GM19468 (cell line): ENCODE measurements at regions not wholly inside any gene's neighbourhood (a gene's known extent, or its start where the extent isn't known, plus 50 kb on each side); places are given as distances from the start of the nearest gene placed in this dataset.

Experiments used
- ATAC-seq: cut with Tn5 transposase; IDR thresholded peaks from one replicate; pipeline ENCODE4 v1.9.1; 2021; ENCODE audit warnings: mild to moderate bottlenecking, moderate library complexity, moderate number of reproducible peaks; ENCODE audit not compliant: unreplicated experiment; ENCODE audit errors: extremely low read depth

DNA sequence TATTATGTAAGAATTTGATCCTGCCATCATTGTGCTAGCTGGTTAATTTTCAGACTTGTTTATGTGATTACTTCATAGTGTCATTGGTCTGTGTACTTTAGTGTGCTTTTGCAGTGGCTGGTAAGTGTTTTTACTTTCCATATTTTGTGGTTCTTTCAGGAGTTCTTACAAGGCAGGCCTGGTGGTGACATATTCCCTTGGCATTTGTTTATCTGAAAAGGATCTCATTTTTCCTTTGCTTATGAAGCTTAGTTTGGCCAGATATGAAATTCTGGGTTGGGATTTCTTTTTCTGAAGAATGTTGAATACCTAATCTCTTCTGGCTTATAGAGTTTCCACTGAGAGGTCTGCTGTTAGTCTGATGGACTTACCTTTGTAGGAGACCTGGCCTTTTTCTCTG lies 72.8 kb upstream of the MC4R start:
- ATAC-seq: no peak

DNA sequence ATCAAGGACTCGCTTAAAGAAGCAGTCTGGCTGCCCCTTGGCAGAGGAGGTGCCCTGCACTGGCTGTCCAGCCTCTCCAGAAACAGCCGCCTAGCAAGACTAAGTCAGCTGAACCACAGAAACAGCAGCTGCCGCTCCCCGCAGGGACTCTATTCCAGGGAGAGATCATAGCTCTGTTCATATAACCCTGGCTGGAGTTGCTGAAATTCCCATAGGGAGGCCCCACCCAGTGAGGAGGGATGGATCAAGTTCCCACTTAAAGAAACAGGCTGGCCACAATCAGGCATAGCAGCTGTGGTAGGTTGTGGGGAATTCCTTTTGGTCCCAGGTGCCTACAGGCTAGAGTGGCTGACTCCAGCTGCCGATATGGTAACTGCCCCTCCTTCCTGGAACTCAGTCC lies 74.2 kb upstream of the MC4R start:
- ATAC-seq: no peak

DNA sequence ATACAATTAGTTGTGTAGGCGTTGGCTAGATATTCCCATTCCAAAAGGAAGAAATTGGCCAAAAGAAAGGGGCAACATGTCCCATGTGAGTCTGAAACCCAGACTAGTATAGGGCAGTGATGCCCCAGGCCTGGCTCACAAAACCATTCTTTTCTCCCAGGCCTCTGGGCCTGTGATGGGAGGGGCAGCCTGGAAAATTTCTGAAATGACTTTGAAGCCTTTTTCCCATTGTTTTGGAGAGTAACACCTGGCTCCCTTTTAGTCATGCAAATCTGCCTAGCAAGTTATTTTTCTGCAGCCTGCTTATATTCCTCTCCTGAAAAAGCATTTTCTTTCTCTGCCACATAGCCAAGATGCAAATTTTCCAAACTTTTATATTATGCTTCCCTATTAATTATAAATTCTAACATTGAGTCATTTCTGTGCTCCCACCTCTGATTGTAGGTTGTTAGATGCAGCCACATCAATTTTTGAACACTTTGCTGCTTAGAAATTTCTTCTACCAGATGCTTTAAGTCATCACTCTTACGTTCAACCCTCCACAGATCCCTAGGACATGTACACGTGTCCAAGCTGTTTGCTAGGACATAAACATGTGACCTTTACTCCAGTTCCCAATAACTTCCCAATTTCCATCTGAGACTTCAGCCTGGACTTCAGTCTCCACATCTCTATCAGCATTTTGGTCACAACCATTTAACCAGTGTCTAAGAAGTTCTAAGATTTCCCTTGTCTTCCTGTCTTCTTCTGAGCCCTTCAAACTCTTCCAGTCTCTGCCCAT lies 76.1 kb upstream of the MC4R start:
- no peak for ATAC-seq

DNA sequence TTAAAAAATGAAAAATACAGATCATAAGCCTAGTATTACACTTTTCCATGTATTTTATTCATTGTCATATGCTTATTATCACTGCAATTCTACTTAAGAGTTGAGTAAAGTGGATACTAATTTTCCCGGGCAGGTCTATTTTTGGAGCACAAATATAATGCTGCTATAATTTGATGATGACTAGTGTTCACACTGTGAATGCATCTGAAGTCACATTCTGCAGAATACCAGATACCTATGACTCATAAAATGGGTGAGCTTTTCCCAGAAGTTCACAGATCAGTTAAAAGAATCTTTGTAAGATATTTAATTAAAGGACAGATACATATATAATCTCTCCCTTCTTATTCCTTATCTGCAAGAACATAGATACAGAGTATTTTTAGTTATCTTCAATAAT lies 79.8 kb upstream of the MC4R start:
- no peak for ATAC-seq

DNA sequence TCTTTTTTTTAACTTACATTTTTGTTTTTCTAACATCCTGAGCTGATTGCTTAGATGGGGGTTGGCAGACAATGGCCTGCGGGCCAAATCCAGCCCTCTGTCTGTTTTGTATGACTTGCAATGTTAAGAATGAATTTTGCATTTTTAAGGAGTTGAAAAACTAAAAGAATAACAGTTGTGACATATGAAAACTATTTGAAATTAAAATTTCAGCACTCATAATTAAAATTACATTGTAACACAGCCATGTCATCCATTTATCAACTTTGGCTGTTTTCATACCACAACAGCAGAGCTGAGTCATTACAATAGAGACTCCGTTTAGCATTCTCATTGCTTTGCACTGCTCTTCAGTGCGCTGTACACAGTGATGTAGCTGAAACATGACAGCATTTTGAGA lies 94.1 kb upstream of the MC4R start:
- ATAC-seq: no peak

DNA sequence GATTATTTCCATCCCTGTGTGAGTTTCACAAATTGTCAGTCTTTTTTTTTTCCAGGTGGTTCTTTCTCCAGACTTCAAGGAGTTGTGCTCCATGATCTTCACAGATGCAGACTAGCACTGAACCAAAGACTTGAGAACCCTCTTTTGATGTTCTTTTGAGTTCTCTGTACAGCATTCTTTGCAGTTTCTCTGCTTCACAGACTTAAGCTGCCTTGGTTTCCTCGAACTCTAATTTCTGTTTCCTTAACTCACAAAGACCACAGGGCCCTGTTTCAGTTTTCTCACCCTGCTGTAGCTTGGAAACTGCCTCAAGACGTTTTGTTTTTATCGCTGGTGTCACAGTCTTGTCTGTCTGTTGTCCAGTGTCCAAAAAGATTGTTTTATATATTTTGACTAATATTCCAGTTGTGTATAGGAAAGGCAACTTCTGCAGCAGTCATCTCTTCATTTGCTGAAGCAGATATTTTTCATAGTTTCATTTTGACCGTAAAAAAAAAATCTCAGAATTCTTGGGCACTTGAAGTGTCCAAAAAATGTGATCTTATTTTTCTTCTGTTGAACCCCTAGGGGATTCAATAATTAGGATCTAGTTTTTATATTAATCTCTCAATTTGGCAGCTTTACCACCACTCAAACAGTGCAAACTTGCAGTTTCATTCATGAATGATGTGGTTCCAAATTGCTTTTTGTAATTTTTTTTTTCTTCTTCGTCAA lies 97.0 kb upstream of the MC4R start:
- no peak for ATAC-seq

DNA sequence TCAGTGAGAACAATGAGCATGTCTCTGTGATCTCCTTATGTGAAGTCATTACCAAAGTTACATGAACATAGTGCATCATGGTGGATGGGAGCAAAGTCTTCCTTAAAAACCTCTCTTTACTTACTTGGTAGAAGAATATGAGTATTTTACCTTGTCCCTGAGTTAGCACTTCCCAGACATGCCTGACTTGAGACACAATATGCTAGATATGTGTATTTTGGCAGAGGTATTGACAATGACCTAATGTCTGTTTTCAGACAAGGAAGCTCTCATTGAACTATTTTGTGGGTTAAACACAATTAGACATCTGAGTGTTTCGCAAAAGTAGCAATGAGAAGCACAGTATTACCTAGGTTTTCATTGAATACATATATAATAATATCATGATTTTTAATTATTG lies 99.1 kb upstream of the MC4R start:
- ATAC-seq: no peak

DNA sequence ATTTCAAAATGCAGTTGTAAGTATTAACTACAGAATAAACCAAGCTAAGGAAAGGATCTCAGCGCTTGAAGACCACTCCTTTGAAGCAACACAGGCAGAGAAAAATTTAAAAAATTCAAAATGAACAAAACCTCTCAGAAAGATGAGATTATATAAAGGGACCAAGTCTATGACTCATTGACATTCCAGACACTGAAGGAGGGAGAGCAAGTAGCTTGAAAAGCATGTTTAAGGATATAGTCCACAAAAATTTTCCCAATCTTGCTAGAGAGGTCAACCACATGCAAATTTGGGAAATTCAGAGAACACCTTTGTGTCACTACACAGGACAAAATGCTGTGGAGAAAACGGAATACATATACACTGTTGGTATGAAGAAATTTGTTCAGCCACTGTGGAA lies 112.6 kb upstream of the MC4R start:
- ATAC-seq: no peak

DNA sequence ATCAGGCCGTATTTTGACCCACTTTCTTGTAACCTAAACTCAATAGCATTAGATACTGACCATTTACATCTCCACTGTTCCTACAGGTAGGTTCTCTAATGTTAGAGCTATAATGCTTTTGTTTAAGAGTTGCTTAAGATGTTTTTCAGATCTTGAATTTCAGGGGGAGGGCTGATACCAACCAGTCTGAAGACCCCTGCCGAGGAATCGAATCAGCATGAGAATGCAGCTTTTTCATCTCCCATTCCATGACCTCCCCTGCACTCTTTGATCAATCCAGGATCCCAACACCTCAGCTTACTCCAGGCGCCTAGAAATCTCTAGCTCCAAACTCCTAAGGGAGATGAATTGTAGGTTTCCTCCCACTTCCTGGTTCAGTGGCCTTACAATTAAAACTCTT lies 120.5 kb upstream of the MC4R start:
- no peak for ATAC-seq

DNA sequence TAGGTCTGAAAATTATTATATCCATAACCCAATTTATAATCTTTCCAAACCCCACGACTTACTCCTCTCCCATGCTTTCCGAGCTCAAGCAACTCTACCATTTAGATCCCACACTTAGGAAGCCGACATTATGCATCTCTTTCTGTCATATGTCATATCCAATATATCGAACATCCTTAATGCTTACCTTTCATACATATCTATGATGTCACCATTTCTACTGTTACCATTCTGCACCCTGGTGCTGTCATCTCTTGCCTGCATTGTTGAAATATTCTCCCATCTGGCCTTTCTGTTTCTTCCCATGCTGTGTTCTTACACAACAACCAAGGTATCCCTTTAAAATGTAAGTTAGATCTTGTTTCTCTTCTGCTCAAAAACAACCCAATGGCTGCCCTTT lies 127.1 kb upstream of the MC4R start:
- no peak for ATAC-seq

DNA sequence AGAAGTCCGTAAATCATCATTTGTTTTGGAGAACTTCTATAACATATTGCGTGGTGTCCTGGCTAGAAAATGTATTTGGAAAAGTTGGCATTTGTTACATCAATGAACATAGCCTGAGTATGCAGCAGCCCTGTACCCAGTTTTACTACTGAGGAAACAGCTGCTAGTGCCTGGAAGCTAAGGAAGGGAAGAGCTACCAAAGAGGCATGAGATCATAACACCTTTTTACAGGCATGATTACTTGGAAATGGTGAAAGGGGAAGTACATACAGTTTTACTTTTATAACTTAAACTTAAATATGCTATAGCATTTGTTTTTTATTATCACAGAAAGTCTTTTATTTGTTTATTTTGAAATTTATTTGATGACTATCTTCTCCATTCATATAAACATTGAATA lies 128.4 kb upstream of the MC4R start:
- no peak for ATAC-seq

DNA sequence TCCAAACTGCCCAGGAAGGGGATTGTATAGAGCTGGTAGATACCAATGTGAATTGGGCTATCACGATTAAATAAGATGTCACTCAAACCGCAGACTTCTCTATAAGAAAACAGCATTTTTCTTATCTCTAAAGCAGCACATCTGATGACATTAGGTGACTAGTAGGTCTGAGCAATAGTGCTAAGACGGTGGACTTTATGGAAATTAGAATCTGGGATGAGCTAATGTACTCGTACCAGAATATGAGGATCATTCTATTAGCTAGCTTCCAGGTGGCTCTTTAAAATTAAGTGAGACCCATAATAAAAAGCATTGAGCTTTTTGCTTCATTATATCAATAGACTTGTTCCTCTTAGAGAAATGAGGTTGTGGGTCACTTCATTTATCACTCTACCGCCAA lies 130.0 kb upstream of the MC4R start:
- ATAC-seq: no peak

DNA sequence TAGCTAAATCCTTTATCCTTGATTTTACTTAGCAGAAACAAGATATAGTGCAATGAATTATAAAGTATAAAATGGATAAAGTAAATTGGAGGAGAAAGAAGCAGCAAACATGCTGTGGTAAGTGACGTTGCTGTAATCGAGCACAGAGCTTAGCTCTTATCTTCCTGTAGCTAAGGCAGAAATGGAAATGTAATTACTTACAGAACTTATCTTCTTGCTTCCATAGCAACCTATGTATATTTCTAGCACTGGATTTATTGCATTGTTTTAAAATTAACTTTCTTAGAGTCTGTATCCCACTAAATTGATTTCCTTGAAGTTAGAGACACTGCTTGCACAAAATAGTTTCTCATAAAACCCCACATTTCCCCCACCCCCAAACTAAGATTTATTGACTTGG lies 130.6 kb upstream of the MC4R start:
- no peak for ATAC-seq

DNA sequence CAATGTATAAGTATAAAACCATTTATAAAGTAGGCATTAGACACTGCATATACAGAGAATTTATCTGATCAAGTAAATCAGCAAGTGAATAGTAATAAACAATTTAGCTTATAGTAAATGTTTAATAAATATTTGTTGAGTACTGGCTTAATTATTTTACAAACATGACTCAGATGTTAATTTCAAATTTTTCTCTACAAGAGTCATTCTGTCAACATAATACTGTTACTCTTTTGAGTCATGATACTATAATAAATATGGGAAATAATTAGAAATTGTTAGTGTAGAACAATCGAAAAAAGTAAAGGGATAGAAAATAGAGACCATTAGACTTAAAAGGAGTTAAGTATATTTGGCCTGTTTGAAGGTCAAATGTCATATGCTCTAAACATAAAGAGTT lies 133.6 kb upstream of the MC4R start:
- ATAC-seq: no peak

DNA sequence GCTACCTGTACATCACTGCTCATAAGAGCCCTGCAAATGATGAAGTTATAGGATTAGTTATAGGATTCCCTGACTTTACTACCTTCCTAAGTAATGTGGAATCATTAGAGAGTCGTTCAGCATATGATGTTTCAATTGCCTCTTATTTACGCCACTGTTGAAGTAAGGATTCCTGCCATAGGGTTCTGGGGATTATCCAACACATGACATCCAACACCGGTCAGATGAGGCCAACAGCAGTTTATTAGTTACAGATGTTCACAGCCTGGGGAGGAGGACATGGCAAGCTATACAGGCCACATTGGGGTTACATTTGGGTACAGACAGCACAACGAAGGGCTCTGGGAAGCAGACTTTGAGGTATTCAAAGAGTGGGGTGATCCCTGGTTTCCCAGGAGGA lies 134.1 kb upstream of the MC4R start:
- ATAC-seq: no peak

DNA sequence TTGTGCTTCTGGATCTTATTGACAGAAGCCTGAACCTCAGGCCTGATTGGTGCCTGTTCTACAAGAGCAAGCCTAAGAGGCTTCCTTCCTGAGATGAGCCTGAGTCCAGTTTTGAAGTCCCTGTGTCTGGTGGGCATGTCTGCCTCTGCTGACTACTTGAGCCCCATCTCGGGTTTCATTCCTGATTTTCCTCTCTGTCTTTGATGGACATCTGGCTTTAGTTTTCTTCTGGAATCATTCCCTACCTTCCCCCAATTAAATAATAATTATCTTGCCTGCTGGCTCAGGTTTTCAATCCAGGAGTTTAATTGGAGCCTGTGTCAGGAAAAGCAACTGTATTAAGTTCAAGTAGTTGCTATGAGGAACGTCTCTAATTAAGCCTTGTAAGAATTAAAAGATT lies 135.5 kb upstream of the MC4R start:
- ATAC-seq: no peak

DNA sequence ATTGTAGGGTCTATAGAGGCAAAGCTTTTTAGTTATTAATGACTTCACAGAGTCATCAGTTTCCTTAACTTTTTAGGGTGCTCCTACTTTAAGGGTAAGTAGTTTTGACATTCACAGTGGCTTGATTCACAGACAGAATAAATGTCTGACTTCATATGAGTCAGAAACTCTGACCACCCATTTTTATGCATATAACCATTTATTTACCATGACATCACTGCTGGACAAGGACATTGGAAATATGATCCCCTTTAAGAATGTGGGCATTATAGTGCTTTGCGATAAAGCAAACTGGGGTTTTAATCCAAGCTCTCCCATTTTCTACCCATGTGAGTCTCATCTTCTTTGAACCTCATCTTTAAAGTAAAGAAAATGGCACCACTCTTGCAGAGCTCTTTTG lies 162.0 kb upstream of the MC4R start:
- ATAC-seq: no peak

DNA sequence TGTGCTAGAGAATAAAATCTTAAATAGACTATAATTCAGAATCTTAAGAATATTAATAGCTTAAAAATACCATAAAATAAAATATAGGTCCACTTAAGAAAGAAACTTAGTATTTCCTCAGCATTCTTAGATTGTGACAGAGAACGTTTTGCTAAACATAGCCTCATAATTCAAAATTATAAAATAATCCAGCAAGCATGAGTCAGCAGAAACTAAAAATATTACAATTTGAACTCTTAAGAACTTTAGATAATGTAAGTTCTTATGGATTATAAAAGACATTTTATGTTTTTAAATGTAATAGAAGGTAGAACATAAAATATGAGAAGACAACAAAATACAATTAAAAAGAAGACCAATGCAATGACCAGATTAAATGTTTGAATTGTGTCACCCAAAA lies 164.5 kb upstream of the MC4R start:
- no peak for ATAC-seq

DNA sequence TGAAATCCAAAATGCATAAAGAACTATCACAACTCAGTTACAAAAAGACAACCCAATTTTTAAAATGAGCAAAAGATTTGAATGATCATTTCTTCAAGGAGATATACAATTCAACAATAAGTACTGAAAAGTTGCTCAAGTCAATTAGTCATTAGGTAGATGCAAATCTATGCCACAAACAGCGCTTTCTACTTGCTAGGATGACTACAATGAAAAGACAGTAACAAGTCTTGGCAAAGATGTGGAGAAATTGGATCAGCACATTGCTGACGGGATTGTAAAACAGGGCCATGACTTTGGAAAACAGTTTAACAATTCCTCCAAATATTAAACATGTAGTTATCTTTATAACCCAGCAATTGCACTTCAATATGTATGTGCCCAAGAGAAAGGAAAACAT lies 166.3 kb upstream of the MC4R start:
- ATAC-seq: no peak

DNA sequence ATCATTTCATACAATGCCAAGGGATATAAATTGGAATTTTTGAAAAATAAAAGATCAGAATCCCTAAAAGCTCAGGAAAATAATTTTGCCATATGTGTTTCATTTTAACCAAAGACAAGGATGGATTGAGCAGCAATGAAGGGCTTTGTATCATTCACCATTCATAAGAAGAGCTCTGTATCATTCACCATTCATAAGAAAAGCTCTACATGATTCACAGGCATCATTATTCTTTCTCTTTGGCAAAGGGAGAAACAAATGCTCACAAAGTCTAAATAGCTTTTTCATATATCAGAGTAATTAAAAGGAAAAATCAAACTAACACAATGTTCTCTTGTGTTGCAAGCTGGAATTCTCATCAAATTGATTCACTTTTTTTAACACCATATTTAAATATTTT lies 169.1 kb upstream of the MC4R start:
- ATAC-seq: no peak

DNA sequence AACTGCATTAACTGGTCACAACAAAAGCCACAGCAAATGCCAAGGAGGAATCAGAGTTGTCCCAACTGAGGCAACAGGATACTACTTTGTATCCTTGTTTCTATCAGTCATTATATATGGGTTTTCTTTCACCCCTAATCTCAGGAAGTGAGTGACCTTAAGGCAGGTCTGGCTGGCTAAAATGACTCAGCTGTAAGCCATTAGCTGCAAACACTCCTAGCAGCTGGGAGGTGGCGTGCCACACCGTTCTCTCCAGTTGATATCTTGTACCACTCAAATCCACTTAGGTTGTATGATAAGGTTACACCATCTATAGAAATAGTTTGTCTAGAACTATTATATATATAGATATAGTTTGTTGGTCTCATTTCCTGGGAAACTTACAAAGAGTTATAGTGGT lies 171.1 kb upstream of the MC4R start:
- ATAC-seq: no peak

DNA sequence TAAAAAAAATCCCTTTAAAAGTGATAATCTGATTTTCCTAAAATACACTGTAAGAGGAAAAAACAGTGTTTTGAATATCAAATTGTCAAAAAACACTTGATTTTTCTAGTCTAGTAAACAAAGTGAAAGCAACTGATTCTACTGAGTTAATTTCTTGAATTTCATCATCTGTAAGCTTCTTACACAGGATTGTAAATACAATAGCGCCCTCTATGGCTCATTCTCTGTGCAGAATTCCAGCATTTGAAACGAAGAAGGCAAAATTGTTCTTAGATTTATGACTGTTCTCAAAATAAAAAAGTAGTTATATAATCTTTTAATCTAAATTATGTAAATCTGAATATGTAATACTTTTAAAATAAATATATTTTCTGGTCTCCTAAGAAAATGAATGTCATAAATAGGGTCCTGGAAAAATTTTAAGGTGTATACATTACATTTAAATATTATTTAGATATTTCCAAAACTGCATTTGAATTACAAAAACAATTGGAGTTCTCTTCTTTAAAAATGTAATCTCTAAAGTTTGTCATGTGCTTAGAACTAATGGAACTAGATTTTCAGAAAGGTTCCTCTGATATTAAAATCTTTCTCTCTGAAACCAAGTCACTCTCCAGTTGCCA lies 176.9 kb upstream of the MC4R start:
- ATAC-seq: no peak
